H1 (cell line): ENCODE measurements at regions not wholly inside any gene's neighbourhood (a gene's known extent, or its start where the extent isn't known, plus 50 kb on each side); places are given as distances from the start of the nearest gene placed in this dataset.

Source experiments
- HDAC2 ChIP-seq, 2 experiments: fragments of 300-600 bp in 1 of 2; sonication (generic) in 1 of 2; IDR thresholded peaks; 2 replicates each; pipeline ENCODE4 v1.6.1; 2011 to 2012; ENCODE audit warnings: low read depth in 2 of 2, low read length in 2 of 2, mild to moderate bottlenecking in 2 of 2, moderate library complexity in 2 of 2, borderline replicate concordance in 1 of 2, inconsistent platforms in 1 of 2
- POLR2A ChIP-seq, 2 experiments: IDR thresholded peaks; 1 replicate in 1 of 2; 2 replicates in 1 of 2; pipeline ENCODE4 v1.6.1; 2011; ENCODE audit warnings: low read depth in 2 of 2, low read length in 2 of 2, mild to moderate bottlenecking in 2 of 2; ENCODE audit errors: control extremely low read depth in 1 of 2
- SP4 ChIP-seq: IDR thresholded peaks from 2 replicates; pipeline ENCODE4 v1.6.1; 2012; ENCODE audit warnings: low read length, inconsistent platforms

DNA sequence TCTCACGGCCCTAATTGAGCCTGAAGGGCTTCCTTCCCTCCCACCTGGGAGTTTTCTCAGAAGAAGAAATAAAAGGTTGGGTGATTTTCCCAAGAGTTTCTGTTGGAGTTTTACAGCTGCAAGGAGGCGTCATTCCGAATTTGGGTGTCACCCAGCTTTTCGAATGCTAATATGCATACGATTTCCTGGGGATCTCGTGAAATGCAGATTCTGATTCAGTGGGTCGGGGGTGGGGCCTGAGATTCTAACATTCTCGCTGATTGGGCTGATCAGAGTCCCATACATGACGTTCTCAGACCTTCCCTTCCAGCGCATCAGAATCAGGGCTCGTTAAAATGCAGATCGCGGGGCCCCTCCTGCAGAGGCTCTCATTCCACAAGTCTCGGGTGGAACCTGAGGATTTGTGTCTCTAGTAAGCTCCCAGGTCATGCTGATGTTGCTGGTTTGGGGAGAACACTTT is 125.8 kb upstream of the STX18 start (continued):
- no peak for TF ChIP-seq HDAC2 (IDR thresholded peaks at IDR 0.05; ENCODE audit: borderline replicate concordance in 1 of 2, low read depth in 2 of 2, low read length in 2 of 2)
- TF ChIP-seq POLR2A (IDR thresholded peaks at IDR 0.05; ENCODE audit: control extremely low read depth in 1 of 2, low read depth in 2 of 2, low read length in 2 of 2) = peak; percentile 39 to 63; a peak in 2 of 3 replicates
- TF ChIP-seq SP4 = no peak
